ENCODE measurements at regions not wholly inside any gene's neighbourhood (a gene's known extent, or its start where the extent isn't known, plus 50 kb on each side); places are given as distances from the start of the nearest gene placed in this dataset.

DNA sequence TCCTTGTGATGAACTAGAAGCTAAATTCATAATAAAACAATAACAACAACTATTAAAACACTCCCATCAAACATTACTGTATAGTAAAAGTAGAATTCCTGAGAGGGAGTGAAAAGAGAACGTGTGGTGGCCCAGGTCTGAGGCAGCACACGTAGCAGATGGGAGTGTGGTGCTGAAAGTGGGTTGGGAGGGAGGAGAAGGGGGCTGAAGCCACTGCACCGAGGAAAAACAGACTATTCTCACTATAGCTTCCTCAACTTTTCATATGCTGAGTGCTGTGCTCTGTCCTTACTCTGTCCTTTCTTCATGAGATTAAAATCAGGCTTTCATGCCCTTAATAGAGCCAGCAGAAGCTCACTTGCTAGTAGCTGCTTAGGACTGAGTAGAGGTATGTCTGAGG, 170.9 kb downstream of the PCSK1 start:
- no CpG with 5 or more reads among the region's 3 CpGs for WGBS (ENCODE audit: insufficient coverage)
- Histone ChIP-seq H3K27me3 (ENCODE audit: control insufficient read depth, insufficient read depth, low read length) (no peaks in the 10 kb centered on the region), H3K4me3 (ENCODE audit: low read length) (no peak overlapping the region), H3K36me3 (ENCODE audit: control insufficient read depth, insufficient read depth, low read length) (no peaks in the 10 kb centered on the region), H3K4me1 (ENCODE audit: control insufficient read depth, insufficient read depth, low read length) (no peaks in the 10 kb centered on the region), H3K27ac (ENCODE audit: low read length) (no peak overlapping the region), H3K9me3 (replicated peaks; ENCODE audit: control insufficient read depth, low read depth, low read length) (no peaks in the 10 kb centered on the region)
- no peak for DNase-seq

- WGBS (ENCODE audit: insufficient coverage) = 67% methylated on average over 3 of the region's 5 CpGs
These were observed 173.0 kb downstream of the PCSK1 start for GRCh38 chr5:96260009-96260408.

DNA sequence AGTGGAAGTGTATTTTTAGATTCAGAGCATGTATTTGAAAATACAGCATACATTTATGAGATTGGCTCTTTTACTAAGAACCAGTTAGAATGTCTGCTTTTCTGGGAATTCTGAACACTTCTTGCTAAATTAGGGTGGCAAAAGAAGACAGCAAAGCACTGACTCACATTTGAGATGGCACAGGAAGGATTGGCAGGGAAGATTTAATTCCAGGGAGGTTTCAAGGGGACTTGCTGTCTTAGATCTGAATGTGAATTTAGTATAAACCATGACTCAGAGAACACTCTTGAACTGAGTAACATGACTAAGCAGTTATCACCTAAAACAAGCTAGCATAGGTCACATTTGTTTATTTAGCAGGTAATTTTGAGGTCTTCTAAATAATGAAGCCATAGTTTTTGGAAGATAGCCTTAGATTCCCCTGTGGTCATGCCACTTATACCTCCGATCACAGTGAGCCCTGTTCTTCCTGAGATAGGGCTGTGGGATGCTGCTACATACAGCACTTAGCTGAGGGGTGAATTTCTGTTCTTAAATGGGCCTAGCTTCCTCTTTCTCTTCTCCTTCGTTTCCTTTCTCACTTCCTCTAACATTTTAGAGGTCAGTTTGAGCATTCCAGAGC, 173.8 kb downstream of the PCSK1 start:
- no peak overlapping the region for H3K27ac ChIP-seq (ENCODE audit: low read length)

More at GRCh38 chr5:96260009-96260408, 173.0 kb downstream of the PCSK1 start:
- DNase-seq = no peak
- Histone ChIP-seq H3K4me3 (ENCODE audit: low read length) (no peak overlapping the region), H3K9me3 (replicated peaks; ENCODE audit: control insufficient read depth, low read depth, low read length) (no peaks in the 10 kb centered on the region), H3K27ac (ENCODE audit: low read length) (no peak overlapping the region), H3K4me1 (ENCODE audit: control insufficient read depth, insufficient read depth, low read length) (no peaks in the 10 kb centered on the region), H3K36me3 (ENCODE audit: control insufficient read depth, insufficient read depth, low read length) (no peaks in the 10 kb centered on the region), H3K27me3 (ENCODE audit: control insufficient read depth, insufficient read depth, low read length) (no peaks in the 10 kb centered on the region)

GRCh38 chr5:96258692-96259091, 174.4 kb downstream of the PCSK1 start:
- no peak overlapping the region for H3K27ac ChIP-seq (ENCODE audit: low read length)
- H3K9me3 ChIP-seq (replicated peaks; ENCODE audit: control insufficient read depth, low read depth, low read length) = no peaks in the 10 kb centered on the region
- H3K27me3 ChIP-seq (ENCODE audit: control insufficient read depth, insufficient read depth, low read length) = no peaks in the 10 kb centered on the region
- no peaks in the 10 kb centered on the region for H3K36me3 ChIP-seq (ENCODE audit: control insufficient read depth, insufficient read depth, low read length)
- DNase-seq = no peak
- no peaks in the 10 kb centered on the region for H3K4me1 ChIP-seq (ENCODE audit: control insufficient read depth, insufficient read depth, low read length)
- no peak overlapping the region for H3K4me3 ChIP-seq (ENCODE audit: low read length)

More for the DNA sequence above, 173.8 kb downstream of the PCSK1 start:
- no peaks in the 10 kb centered on the region for H3K9me3 ChIP-seq (replicated peaks; ENCODE audit: control insufficient read depth, low read depth, low read length)
- no peaks in the 10 kb centered on the region for H3K27me3 ChIP-seq (ENCODE audit: control insufficient read depth, insufficient read depth, low read length)
- no peak for DNase-seq
- H3K4me1 ChIP-seq (ENCODE audit: control insufficient read depth, insufficient read depth, low read length) = no peaks in the 10 kb centered on the region
- no CpG with 5 or more reads among the region's 2 CpGs for WGBS (ENCODE audit: insufficient coverage)
- H3K36me3 ChIP-seq (ENCODE audit: control insufficient read depth, insufficient read depth, low read length) = no peaks in the 10 kb centered on the region
- H3K4me3 ChIP-seq (ENCODE audit: low read length) = no peak overlapping the region

DNA sequence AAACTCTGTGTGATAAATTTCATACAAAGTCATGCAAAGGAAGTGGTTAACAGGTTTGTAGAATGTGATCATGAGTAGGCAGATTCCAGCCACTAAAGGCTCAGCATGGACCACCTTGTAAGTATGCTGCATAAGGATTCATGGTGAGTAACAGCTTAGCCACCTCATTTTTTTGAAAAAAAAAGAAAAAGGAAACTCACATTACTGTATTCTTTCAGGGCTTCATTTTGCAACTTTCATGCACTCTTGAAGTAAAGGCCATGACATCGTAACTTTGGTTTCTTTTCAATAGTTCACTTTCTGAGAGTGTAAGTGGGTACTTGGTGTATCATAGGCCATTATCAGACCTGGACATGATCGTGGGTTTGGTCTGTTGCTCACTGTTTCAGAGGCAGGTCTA, 175.1 kb downstream of the PCSK1 start:
- Histone ChIP-seq H3K9me3 (replicated peaks; ENCODE audit: control insufficient read depth, low read depth, low read length) (no peaks in the 10 kb centered on the region), H3K27me3 (ENCODE audit: control insufficient read depth, insufficient read depth, low read length) (no peaks in the 10 kb centered on the region), H3K36me3 (ENCODE audit: control insufficient read depth, insufficient read depth, low read length) (no peaks in the 10 kb centered on the region), H3K4me3 (ENCODE audit: low read length) (no peak overlapping the region), H3K4me1 (ENCODE audit: control insufficient read depth, insufficient read depth, low read length) (no peaks in the 10 kb centered on the region), H3K27ac (ENCODE audit: low read length) (no peak overlapping the region)
- DNase-seq = no peak
- 100% methylated on average over 1 of the region's 2 CpGs for WGBS (ENCODE audit: insufficient coverage)

GRCh38 chr5:96256795-96257470, 176.1 kb downstream of the PCSK1 start:
- Histone ChIP-seq H3K36me3 (ENCODE audit: control insufficient read depth, insufficient read depth, low read length) (no peaks in the 10 kb centered on the region), H3K4me1 (ENCODE audit: control insufficient read depth, insufficient read depth, low read length) (no peaks in the 10 kb centered on the region), H3K4me3 (ENCODE audit: low read length) (no peak overlapping the region), H3K27ac (ENCODE audit: low read length) (no peak overlapping the region), H3K27me3 (ENCODE audit: control insufficient read depth, insufficient read depth, low read length) (no peaks in the 10 kb centered on the region), H3K9me3 (replicated peaks; ENCODE audit: control insufficient read depth, low read depth, low read length) (no peaks in the 10 kb centered on the region)
- WGBS (ENCODE audit: insufficient coverage) = 40% methylated on average over 3 of the region's 5 CpGs
- DNase-seq = peak; percentile 48

DNA sequence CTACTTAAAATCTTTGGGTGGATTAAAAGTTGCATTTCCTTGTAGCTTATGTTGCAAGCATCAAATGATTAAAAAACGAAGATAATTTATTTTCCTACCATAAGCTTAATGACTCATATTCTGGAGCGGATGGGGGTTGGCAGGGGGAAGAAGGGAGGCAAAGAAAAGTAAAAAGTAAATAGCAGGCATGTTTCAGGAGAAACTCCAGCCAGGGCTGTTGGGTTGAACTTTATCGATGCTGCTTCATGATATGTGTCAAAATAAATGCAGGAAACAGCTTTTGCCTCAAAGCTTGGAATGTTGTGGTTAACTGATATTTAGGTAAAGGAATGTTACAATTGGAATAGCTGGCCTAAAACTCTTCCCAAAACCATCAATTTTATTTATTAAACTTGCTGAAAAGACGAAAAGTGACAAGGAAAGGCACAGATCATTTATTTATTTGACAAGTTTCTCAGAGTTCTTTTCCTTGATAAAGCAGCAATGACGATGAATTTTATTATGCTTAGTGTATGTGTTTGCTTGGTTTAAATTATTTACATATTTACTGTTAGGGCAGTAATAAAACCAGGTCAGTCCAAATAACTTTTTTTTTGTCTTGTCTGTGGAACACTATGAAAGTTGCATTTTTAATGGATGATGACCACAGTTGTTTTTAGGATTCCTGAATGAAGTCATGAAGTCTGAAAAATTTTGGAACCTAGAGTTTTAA, 177.9 kb downstream of the PCSK1 start:
- no peak overlapping the region for H3K4me3 ChIP-seq (ENCODE audit: low read length)
- H3K27me3 ChIP-seq (ENCODE audit: control insufficient read depth, insufficient read depth, low read length) = no peaks in the 10 kb centered on the region
- no peaks in the 10 kb centered on the region for H3K9me3 ChIP-seq (replicated peaks; ENCODE audit: control insufficient read depth, low read depth, low read length)
- no CpG with 5 or more reads among the region's 5 CpGs for WGBS (ENCODE audit: insufficient coverage)
- no peaks in the 10 kb centered on the region for H3K4me1 ChIP-seq (ENCODE audit: control insufficient read depth, insufficient read depth, low read length)
- DNase-seq = peak; percentile 87
- H3K36me3 ChIP-seq (ENCODE audit: control insufficient read depth, insufficient read depth, low read length) = no peaks in the 10 kb centered on the region
- peak overlapping the region; percentile 56 for H3K27ac ChIP-seq (ENCODE audit: low read length)

GRCh38 chr5:96253140-96253539, 179.9 kb downstream of the PCSK1 start:
- no peak overlapping the region for H3K4me3 ChIP-seq (ENCODE audit: low read length)
- no peaks in the 10 kb centered on the region for H3K4me1 ChIP-seq (ENCODE audit: control insufficient read depth, insufficient read depth, low read length)
- no peaks in the 10 kb centered on the region for H3K9me3 ChIP-seq (replicated peaks; ENCODE audit: control insufficient read depth, low read depth, low read length)
- WGBS (ENCODE audit: insufficient coverage) = no CpG with 5 or more reads among the region's 2 CpGs
- no peaks in the 10 kb centered on the region for H3K36me3 ChIP-seq (ENCODE audit: control insufficient read depth, insufficient read depth, low read length)
- H3K27me3 ChIP-seq (ENCODE audit: control insufficient read depth, insufficient read depth, low read length) = no peaks in the 10 kb centered on the region
- H3K27ac ChIP-seq (ENCODE audit: low read length) = no peak overlapping the region
- DNase-seq = no peak

GRCh38 chr5:96252596-96252995, 180.5 kb downstream of the PCSK1 start:
- no peaks in the 10 kb centered on the region for H3K36me3 ChIP-seq (ENCODE audit: control insufficient read depth, insufficient read depth, low read length)
- 40% methylated on average over 1 of the region's 4 CpGs for WGBS (ENCODE audit: insufficient coverage)
- no peaks in the 10 kb centered on the region for H3K27me3 ChIP-seq (ENCODE audit: control insufficient read depth, insufficient read depth, low read length)
- H3K4me3 ChIP-seq (ENCODE audit: low read length) = no peak overlapping the region
- H3K9me3 ChIP-seq (replicated peaks; ENCODE audit: control insufficient read depth, low read depth, low read length) = no peaks in the 10 kb centered on the region
- peaks cover 2% of the 10 kb centered on the region for H3K4me1 ChIP-seq (ENCODE audit: control insufficient read depth, insufficient read depth, low read length)
- no peak for DNase-seq
- no peak overlapping the region for H3K27ac ChIP-seq (ENCODE audit: low read length)

DNA sequence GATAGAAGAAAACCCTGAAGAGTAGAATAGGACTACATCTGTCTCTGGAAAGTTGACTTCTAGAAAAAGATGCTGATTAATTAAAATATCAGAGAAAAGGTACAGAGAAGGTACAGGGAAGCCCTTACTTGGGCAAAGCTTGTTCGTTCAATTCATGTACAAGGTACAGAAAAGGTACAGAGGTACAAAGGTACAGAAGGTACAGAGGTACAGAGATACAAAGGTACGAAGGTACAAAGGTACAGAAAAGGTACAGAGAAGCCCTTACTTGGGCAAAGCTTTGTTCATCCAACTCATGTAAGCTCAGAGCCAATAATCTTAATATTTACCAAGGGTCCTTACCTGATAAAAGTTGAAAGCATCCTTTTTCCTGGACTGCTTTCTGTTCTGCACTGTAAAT, 182.3 kb downstream of the PCSK1 start:
- Histone ChIP-seq H3K27me3 (ENCODE audit: control insufficient read depth, insufficient read depth, low read length) (no peaks in the 10 kb centered on the region), H3K9me3 (replicated peaks; ENCODE audit: control insufficient read depth, low read depth, low read length) (no peaks in the 10 kb centered on the region), H3K4me1 (ENCODE audit: control insufficient read depth, insufficient read depth, low read length) (peaks cover 6% of the 10 kb centered on the region), H3K4me3 (ENCODE audit: low read length) (no peak overlapping the region), H3K36me3 (ENCODE audit: control insufficient read depth, insufficient read depth, low read length) (no peaks in the 10 kb centered on the region), H3K27ac (ENCODE audit: low read length) (no peak overlapping the region)
- DNase-seq = no peak
- WGBS (ENCODE audit: insufficient coverage) = 86% methylated on average over 1 of the region's 2 CpGs
